B cell (primary cell): ENCODE measurements at regions not wholly inside any gene's neighbourhood (a gene's known extent, or its start where the extent isn't known, plus 50 kb on each side); places are given as distances from the start of the nearest gene placed in this dataset.

Experiments used
- ATAC-seq: fragments of 200-7000 bp; cut with Tn5 transposase; one replicate; pipeline ENCODE4 v1.10.0; 2021; ENCODE audit warnings: low read depth, mild to moderate bottlenecking, moderate number of reproducible peaks, moderate library complexity
- CTCF ChIA-PET: fragments of 350-600 bp; sonication (Branson Sonifier 250); formaldehyde crosslinking; loops from one replicate; lab custom pipeline; 2021; ENCODE audit warnings: antibody characterized with exemption, inconsistent platforms; lab: Charles Lee
- POLR2A ChIA-PET: fragments of 350-600 bp; sonication (Branson Sonifier 250); formaldehyde crosslinking; loops from one replicate; lab custom pipeline; 2021; ENCODE audit warnings: antibody characterized with exemption; lab: Charles Lee
- DNase-seq: peaks from one replicate; pipeline ENCODE4 v3.0.0; 2013
- H2AFZ ChIP-seq: 2 replicates; pipeline ENCODE4 v1.6.1; 2012; ENCODE audit warnings: mild to moderate bottlenecking, low read depth, low read length; ENCODE audit not compliant: insufficient read depth, poor library complexity, severe bottlenecking
- H3K27ac ChIP-seq, 2 donors: 1 replicate in 1 of 2; 2 replicates in 1 of 2; pipeline ENCODE4 v1.5.1; 2012 to 2013; ENCODE audit warnings: low read length in 2 of 2, mild to moderate bottlenecking in 2 of 2, moderate library complexity in 1 of 2
- H3K27me3 ChIP-seq, 4 experiments: fragments of 200-600 bp in 1 of 4; sonication (generic) in 1 of 4; replicated peaks in 1 of 4; 1 replicate in 2 of 4; 2 replicates in 2 of 4; pipeline versions ENCODE4 v1.6.1 to v1.7.0; 2013 to 2016; ENCODE audit warnings: low read length in 3 of 4, mild to moderate bottlenecking in 2 of 4, mixed read lengths in 1 of 4, moderate library complexity in 1 of 4; ENCODE audit not compliant: insufficient read depth in 4 of 4, control insufficient read depth in 3 of 4; ENCODE audit errors: control extremely low read depth in 1 of 4
- H3K36me3 ChIP-seq, 2 experiments: replicated peaks in 1 of 2; 1 replicate in 1 of 2; 2 replicates in 1 of 2; pipeline versions ENCODE4 v1.6.1 to v1.7.1; 2013; ENCODE audit warnings: low read length in 1 of 2; ENCODE audit not compliant: insufficient read depth in 2 of 2, control insufficient read depth in 1 of 2; ENCODE audit errors: control extremely low read depth in 1 of 2, extremely low read depth in 1 of 2
- H3K4me1 ChIP-seq, 2 donors: fragments of 200-600 bp in 1 of 2; sonication (generic) in 1 of 2; 1 replicate in 1 of 2; 2 replicates in 1 of 2; pipeline versions ENCODE4 v1.5.1 to v1.6.1; 2013 to 2017; ENCODE audit warnings: low read length in 2 of 2; ENCODE audit not compliant: control insufficient read depth in 2 of 2, insufficient read depth in 2 of 2
- H3K4me2 ChIP-seq: replicated peaks from 2 replicates; pipeline ENCODE3; 2012; ENCODE audit warnings: mild to moderate bottlenecking, low read depth, low read length; ENCODE audit not compliant: poor library complexity, severe bottlenecking
- H3K4me3 ChIP-seq, 5 experiments: fragments of 200-600 bp in 1 of 5; sonication (generic) in 1 of 5; 1 replicate in 3 of 5; 2 replicates in 2 of 5; pipeline versions ENCODE4 v1.5.1 to v1.7.0; 2011 to 2016; ENCODE audit warnings: low read length in 4 of 5, mild to moderate bottlenecking in 4 of 5, low read depth in 2 of 5, control low read depth in 1 of 5, moderate library complexity in 1 of 5; ENCODE audit not compliant: insufficient read depth in 1 of 5; ENCODE audit errors: control extremely low read depth in 1 of 5, extremely low read depth in 1 of 5
- H3K79me2 ChIP-seq: fragments of 200-600 bp; sonication (generic); one replicate; pipeline ENCODE4 v1.6.0; 2016; ENCODE audit warnings: low read length; ENCODE audit not compliant: control insufficient read depth, insufficient read depth
- H3K9ac ChIP-seq: fragments of 200-600 bp; sonication (generic); 2 replicates; pipeline ENCODE4 v1.6.1; 2017; ENCODE audit warnings: mild to moderate bottlenecking, low read length, moderate library complexity
- H3K9me3 ChIP-seq, 3 donors: one replicate each; pipeline versions ENCODE4 v1.6.1 to v1.7.1; 2013; ENCODE audit warnings: low read length in 2 of 3; ENCODE audit not compliant: control insufficient read depth in 2 of 3, insufficient read depth in 1 of 3; ENCODE audit errors: control extremely low read depth in 1 of 3
- H4K20me1 ChIP-seq: 2 replicates; pipeline ENCODE4 v1.6.0; 2012; ENCODE audit warnings: mild to moderate bottlenecking, low read length; ENCODE audit not compliant: insufficient read depth, control insufficient read depth, poor library complexity, severe bottlenecking
- H3K27ac Mint-ChIP-seq: one replicate; pipeline ENCODE4 v1.8.0; 2021; ENCODE audit warnings: mixed read lengths
- H3K27me3 Mint-ChIP-seq: one replicate; pipeline ENCODE4 v1.8.0; 2021; ENCODE audit warnings: mixed read lengths
- H3K4me1 Mint-ChIP-seq: one replicate; pipeline ENCODE4 v1.8.0; 2021; ENCODE audit warnings: mixed read lengths
- H3K4me3 Mint-ChIP-seq: one replicate; pipeline ENCODE4 v1.8.0; 2021; ENCODE audit warnings: mixed read lengths
- H3K9me3 Mint-ChIP-seq: one replicate; pipeline ENCODE4 v1.8.0; 2022; ENCODE audit warnings: mixed read lengths; ENCODE audit not compliant: insufficient read depth
- EZH2 ChIP-seq: IDR thresholded peaks from 2 replicates; pipeline ENCODE4 v1.6.1; 2012; ENCODE audit warnings: borderline replicate concordance, low read depth, mild to moderate bottlenecking, moderate library complexity, low read length; ENCODE audit not compliant: insufficient read depth, poor library complexity, severe bottlenecking
- WGBS: methylation state at CpG from one replicate; pipeline ENCODE4 v1.1.5; 2013; ENCODE audit warnings: missing lambda C conversion rate; ENCODE audit not compliant: insufficient coverage; 5-methylcytosine and 5-hydroxymethylcytosine counted together
- intact Hi-C: fragments of 100-400 bp; cut with micrococcal nuclease; formaldehyde crosslinking; loops from one replicate; pipeline ENCODE4 v1.10.0; 2022
- TF ChIP-seq, protein P1 (sequence below): fragments of 200-600 bp; IDR thresholded peaks from one replicate; pipeline ENCODE4 v1.8.0; 2022; ENCODE audit warnings: antibody characterized with exemption, mild to moderate bottlenecking

DNA sequence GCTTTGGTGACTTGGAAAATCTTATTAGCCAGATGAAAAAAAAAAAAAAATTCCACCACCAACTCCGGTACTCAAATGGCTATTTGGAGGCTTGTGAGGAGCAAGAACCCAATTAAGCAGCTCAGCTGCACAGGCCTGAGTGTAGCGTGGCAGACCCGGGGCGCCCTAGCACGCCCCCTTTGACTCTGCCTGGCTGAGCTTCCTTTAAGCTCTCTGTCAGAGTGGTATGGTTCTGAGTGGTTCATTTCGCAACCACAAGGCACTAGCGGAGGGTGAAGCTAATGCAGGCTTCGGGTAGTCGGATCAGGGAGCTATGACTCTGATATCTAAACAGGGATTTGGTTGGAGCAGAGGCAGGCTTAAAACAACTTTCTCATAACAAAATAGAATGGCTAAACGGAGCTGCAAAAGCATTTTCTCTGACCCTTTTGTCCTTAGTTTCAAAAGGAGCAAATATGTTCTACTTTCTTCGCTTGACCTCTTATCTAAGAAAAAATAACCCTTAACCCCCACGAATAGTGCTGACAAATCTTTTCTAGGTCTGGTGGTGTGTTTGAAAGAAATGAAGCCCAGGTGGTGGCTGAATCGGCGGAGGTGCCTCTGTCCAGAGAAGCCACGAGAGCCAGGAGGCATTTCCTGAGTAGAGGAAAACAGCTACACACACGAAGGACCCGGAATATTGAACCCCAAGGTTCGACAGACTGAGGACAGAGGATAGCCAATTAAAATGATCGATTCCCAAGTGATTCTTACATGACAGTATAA lies 285.4 kb upstream of the GLI3 start:
- Mint-ChIP-seq H3K4me1 (no peaks in the 10 kb centered on the region), H3K9me3 (no peaks in the 10 kb centered on the region), H3K27me3 (peaks cover 5% of the 10 kb centered on the region), H3K4me3 (no peak overlapping the region), H3K27ac (no peak overlapping the region)
- Histone ChIP-seq H3K9ac (no peak overlapping the region), H3K79me2 (no peaks in the 10 kb centered on the region), H4K20me1 (no peaks in the 10 kb centered on the region), H3K4me2 (no peak overlapping the region), H3K9me3 (peaks cover 0 to 9% (median 0%) of the 10 kb centered on the region in 3 donors), H3K36me3 (no peaks in the 10 kb centered on the region), H3K27ac (no peak overlapping the region), H3K4me1 (no peaks in the 10 kb centered on the region), H3K27me3 (no peaks in the 10 kb centered on the region), H3K4me3 (no peak overlapping the region), H2AFZ (no peak overlapping the region)
- WGBS = 70% methylated on average over 6 of the region's 19 CpGs
- TF ChIP-seq, protein P1, sequence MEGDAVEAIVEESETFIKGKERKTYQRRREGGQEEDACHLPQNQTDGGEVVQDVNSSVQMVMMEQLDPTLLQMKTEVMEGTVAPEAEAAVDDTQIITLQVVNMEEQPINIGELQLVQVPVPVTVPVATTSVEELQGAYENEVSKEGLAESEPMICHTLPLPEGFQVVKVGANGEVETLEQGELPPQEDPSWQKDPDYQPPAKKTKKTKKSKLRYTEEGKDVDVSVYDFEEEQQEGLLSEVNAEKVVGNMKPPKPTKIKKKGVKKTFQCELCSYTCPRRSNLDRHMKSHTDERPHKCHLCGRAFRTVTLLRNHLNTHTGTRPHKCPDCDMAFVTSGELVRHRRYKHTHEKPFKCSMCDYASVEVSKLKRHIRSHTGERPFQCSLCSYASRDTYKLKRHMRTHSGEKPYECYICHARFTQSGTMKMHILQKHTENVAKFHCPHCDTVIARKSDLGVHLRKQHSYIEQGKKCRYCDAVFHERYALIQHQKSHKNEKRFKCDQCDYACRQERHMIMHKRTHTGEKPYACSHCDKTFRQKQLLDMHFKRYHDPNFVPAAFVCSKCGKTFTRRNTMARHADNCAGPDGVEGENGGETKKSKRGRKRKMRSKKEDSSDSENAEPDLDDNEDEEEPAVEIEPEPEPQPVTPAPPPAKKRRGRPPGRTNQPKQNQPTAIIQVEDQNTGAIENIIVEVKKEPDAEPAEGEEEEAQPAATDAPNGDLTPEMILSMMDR = no peak
- TF ChIP-seq EZH2 = no peak
- DNase-seq (no peak), ATAC-seq (no peak)
- ChIA-PET CTCF (no interaction called here), POLR2A (no interaction called here)
- intact Hi-C loops = no loop called here

DNA sequence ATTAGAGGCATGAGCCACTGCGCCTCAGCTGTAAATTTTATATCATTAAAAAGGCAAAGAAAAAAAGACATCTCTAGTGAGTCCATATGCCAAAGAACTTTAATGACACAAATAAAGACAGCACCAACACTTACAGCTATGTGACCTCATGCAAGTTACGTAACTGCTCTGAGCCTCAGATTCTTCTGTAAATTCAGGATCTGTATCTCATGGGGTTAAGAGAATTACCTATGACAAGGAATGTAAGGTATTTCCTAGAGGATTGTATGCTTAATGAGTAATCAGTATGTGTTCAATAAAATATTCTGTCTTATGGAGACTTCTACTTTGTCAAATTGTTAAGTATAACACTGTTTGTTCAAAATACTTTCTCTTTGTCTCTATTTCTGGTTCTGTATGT lies 274.0 kb upstream of the GLI3 start:
- WGBS = no CpG with 5 or more reads among the region's 2 CpGs
- Mint-ChIP-seq H3K4me1 (no peaks in the 10 kb centered on the region), H3K9me3 (no peaks in the 10 kb centered on the region), H3K4me3 (no peak overlapping the region), H3K27me3 (no peaks in the 10 kb centered on the region), H3K27ac (no peak overlapping the region)
- H3K9me3 ChIP-seq = no peaks in the 10 kb centered on the region
- no peak for DNase-seq
- no peaks in the 10 kb centered on the region for H3K27me3 ChIP-seq
- intact Hi-C loops = no loop called here
- no peak for ATAC-seq
- H3K27ac ChIP-seq = no peak overlapping the region
- no peak overlapping the region for H3K4me3 ChIP-seq
- H4K20me1 ChIP-seq = no peaks in the 10 kb centered on the region
- H3K4me1 ChIP-seq = no peaks in the 10 kb centered on the region
- TF ChIP-seq, protein P1 = no peak
- TF ChIP-seq EZH2 = no peak
- no peaks in the 10 kb centered on the region for H3K79me2 ChIP-seq
- CTCF ChIA-PET = no interaction called here
- H3K9ac ChIP-seq = no peak overlapping the region
- H2AFZ ChIP-seq = no peak overlapping the region
- POLR2A ChIA-PET = no interaction called here
- no peak overlapping the region for H3K4me2 ChIP-seq
- no peaks in the 10 kb centered on the region for H3K36me3 ChIP-seq
